Upper lobe of right lung (tissue), 1 donor: ENCODE measurements at regions not wholly inside any gene's neighbourhood (a gene's known extent, or its start where the extent isn't known, plus 50 kb on each side); places are given as distances from the start of the nearest gene placed in this dataset.

Experiments used
- ATAC-seq: fragments of 200-7000 bp; cut with Tn5 transposase; one replicate; pipeline ENCODE4 v1.9.1; 2020; ENCODE audit warnings: mild to moderate bottlenecking, moderate library complexity
- DNase-seq: peaks from one replicate; pipeline ENCODE4 v3.0.0-alpha.2; 2020
- H3K27ac ChIP-seq: fragments of 200-600 bp; one replicate; pipeline ENCODE4 v1.8.0; 2022
- H3K27me3 ChIP-seq: fragments of 200-600 bp; one replicate; pipeline ENCODE4 v1.8.0; 2022; ENCODE audit warnings: mild to moderate bottlenecking
- H3K36me3 ChIP-seq: fragments of 200-600 bp; one replicate; pipeline ENCODE4 v1.8.0; 2022
- H3K4me1 ChIP-seq: fragments of 200-600 bp; one replicate; pipeline ENCODE4 v1.8.0; 2022
- H3K4me3 ChIP-seq: fragments of 200-600 bp; one replicate; pipeline ENCODE4 v1.8.0; 2022; ENCODE audit warnings: mild to moderate bottlenecking
- H3K9me3 ChIP-seq: fragments of 200-600 bp; one replicate; pipeline ENCODE4 v1.8.0; 2022
- intact Hi-C: fragments of 100-400 bp; cut with DNase I; formaldehyde crosslinking; loops from one replicate; pipeline ENCODE4 v1.11.0; 2022
- TF ChIP-seq, protein P1 (sequence below): fragments of 200-600 bp; IDR thresholded peaks from one replicate; pipeline ENCODE4 v1.8.0; 2022; ENCODE audit warnings: antibody characterized with exemption
- donor health status: DM: no; HTN: yes; CAD: no; lungs with severe emphysema.

DNA sequence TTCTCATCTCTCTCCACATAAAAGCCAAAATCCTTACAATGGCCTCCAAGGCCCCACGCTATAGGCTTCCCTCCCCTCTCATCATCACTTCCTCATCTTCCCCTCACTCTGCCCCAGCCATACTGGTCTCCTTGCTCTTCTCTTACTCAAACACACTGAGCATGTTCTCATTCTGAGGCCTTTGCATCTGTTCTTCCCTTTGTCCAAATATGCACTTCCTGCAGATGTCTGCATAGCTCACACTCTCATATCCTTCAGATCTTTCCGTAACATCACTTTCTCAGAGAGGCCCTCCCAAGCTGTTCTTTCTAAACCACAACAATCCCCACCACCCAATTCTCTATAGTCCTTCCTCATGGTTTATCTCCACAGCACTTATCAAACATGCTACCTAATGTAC lies 284.1 kb downstream of the HHIPL2 start:
- TF ChIP-seq, protein P1, sequence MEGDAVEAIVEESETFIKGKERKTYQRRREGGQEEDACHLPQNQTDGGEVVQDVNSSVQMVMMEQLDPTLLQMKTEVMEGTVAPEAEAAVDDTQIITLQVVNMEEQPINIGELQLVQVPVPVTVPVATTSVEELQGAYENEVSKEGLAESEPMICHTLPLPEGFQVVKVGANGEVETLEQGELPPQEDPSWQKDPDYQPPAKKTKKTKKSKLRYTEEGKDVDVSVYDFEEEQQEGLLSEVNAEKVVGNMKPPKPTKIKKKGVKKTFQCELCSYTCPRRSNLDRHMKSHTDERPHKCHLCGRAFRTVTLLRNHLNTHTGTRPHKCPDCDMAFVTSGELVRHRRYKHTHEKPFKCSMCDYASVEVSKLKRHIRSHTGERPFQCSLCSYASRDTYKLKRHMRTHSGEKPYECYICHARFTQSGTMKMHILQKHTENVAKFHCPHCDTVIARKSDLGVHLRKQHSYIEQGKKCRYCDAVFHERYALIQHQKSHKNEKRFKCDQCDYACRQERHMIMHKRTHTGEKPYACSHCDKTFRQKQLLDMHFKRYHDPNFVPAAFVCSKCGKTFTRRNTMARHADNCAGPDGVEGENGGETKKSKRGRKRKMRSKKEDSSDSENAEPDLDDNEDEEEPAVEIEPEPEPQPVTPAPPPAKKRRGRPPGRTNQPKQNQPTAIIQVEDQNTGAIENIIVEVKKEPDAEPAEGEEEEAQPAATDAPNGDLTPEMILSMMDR, result no peak
- no peak for DNase-seq

DNA sequence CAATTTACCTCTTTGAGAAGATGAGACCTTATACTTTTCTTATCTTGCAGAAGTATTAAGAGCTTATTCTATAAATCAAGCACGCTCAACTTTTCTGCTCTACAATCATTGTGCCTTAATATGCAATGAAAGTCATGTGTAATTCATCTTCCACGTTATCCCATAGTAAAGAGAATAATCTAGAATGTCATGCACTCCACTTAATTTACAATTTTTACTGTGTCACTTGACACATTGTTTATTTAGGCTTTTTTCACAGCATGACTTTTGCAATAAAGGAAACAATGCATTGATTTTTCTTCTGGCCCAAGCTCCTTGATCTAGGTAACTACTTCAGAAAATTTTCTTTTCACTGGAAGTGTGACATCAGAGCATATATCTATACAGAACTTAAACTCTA lies 290.9 kb downstream of the HHIPL2 start:
- TF ChIP-seq, protein P1, result no peak
- intact Hi-C loops, result no loop called here
- Histone ChIP-seq H3K9me3 (no peaks in the 10 kb centered on the region), H3K36me3 (no peaks in the 10 kb centered on the region), H3K27ac (no peak overlapping the region), H3K27me3 (no peaks in the 10 kb centered on the region), H3K4me1 (no peaks in the 10 kb centered on the region), H3K4me3 (no peak overlapping the region)
- no peak for DNase-seq
- ATAC-seq, result no peak

More for the DNA sequence above, 284.1 kb downstream of the HHIPL2 start:
- H3K4me1 ChIP-seq, result no peaks in the 10 kb centered on the region
- H3K27me3 ChIP-seq, result no peaks in the 10 kb centered on the region
- intact Hi-C loops, result no loop called here
- H3K4me3 ChIP-seq, result no peak overlapping the region
- no peaks in the 10 kb centered on the region for H3K36me3 ChIP-seq
- no peak for ATAC-seq
- H3K9me3 ChIP-seq, result no peaks in the 10 kb centered on the region
- no peak overlapping the region for H3K27ac ChIP-seq

DNA sequence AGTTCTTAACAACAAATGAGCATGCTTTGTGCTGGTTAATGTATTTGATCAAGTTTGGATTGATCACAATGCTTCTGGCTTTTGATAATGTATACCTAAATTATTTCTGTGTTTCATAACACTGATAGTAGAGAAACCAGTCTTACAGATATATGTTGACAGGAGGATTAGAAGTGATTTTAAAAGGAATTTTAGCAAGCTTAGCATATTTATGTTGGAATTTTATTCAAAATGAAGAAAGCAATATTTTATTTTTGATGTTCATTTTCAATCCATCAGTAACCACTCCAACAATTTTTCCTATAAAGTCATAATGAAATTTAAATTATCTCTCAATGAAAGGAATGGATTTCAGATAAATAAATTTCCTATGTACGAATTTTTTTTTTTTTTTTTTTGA lies 291.8 kb downstream of the HHIPL2 start:
- intact Hi-C loops, result no loop called here
- no peaks in the 10 kb centered on the region for H3K36me3 ChIP-seq
- no peaks in the 10 kb centered on the region for H3K27me3 ChIP-seq
- TF ChIP-seq, protein P1, result no peak
- no peaks in the 10 kb centered on the region for H3K9me3 ChIP-seq
- no peak overlapping the region for H3K27ac ChIP-seq
- ATAC-seq (no peak), DNase-seq (no peak)
- no peaks in the 10 kb centered on the region for H3K4me1 ChIP-seq
- no peak overlapping the region for H3K4me3 ChIP-seq

DNA sequence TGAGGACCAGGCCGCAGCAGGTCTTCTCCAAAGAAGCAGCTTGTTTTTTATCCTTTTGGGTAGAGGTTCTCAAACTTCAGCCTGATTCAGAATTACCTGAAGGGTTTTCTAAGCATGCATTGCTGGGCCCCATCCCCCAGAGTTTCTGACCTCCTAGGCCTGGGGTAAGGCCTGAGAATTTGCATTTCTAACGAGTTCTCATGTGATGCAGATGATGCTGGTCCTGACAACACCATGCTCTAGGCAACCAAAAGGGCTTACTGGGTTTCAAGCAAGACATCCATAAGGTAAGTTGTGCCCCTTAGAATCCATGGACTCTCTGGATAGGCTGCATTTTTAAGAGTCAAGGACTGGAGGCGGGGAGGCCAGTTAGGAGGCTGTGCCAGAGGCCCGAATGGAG lies 295.1 kb downstream of the HHIPL2 start:
- TF ChIP-seq, protein P1, result no peak
- Histone ChIP-seq H3K27me3 (no peaks in the 10 kb centered on the region), H3K36me3 (no peaks in the 10 kb centered on the region), H3K9me3 (no peaks in the 10 kb centered on the region), H3K4me3 (no peak overlapping the region), H3K4me1 (no peaks in the 10 kb centered on the region), H3K27ac (no peak overlapping the region)
- intact Hi-C loops, result no loop called here
- ATAC-seq (no peak), DNase-seq (no peak)

DNA sequence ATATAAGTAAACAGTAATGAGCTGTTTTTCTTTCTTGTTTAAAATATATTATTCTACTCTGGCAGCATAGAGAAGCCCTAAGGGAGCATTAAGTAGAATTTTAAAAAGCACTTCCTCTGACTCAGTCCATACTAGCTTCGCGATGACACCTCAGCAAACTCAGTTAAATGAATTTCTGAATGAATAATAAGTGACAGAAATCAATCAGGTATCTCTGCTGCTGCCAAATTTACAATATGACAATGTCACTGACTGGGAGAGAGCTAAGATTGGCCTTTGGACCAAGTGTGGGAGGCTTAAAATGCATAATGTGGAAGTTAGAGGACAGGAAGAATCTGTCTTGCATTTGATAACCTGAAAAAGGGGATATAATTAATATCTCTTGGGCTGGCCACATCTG lies 296.1 kb downstream of the HHIPL2 start:
- H3K9me3 ChIP-seq, result no peaks in the 10 kb centered on the region
- no peaks in the 10 kb centered on the region for H3K36me3 ChIP-seq
- no peak for DNase-seq
- TF ChIP-seq, protein P1, result no peak
- no peaks in the 10 kb centered on the region for H3K27me3 ChIP-seq
- no peak overlapping the region for H3K4me3 ChIP-seq
- no peak for ATAC-seq
- intact Hi-C loops, result no loop called here
- H3K4me1 ChIP-seq, result no peaks in the 10 kb centered on the region
- no peak overlapping the region for H3K27ac ChIP-seq

DNA sequence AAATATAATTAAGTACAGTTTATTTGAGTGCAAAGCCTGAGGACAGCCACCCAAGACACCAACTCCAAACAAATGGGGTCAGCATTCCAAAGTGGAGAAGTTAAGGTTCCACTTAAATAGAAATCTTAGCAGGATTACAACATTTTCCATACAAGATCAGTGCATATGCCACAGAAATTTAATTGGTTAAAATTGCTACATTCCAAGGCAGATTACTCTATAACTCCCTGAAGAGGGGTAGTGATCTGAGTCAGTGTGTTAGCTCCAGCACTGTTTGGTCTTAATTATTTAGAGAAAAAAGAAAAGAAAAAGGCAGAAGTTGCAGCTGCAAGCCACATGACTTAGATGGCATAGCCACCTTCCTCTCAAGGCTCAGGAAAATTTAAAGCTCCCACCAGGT lies 297.5 kb downstream of the HHIPL2 start:
- H3K4me3 ChIP-seq, result no peak overlapping the region
- TF ChIP-seq, protein P1, result no peak
- no peaks in the 10 kb centered on the region for H3K36me3 ChIP-seq
- intact Hi-C loops, result no loop called here
- no peaks in the 10 kb centered on the region for H3K4me1 ChIP-seq
- DNase-seq (no peak), ATAC-seq (no peak)
- no peaks in the 10 kb centered on the region for H3K9me3 ChIP-seq
- H3K27me3 ChIP-seq, result no peaks in the 10 kb centered on the region
- no peak overlapping the region for H3K27ac ChIP-seq
